GM12864 (cell line): ENCODE measurements at regions not wholly inside any gene's neighbourhood (a gene's known extent, or its start where the extent isn't known, plus 50 kb on each side); places are given as distances from the start of the nearest gene placed in this dataset.

Source experiments
- DNase-seq: peaks from one replicate; pipeline ENCODE4 v3.0.0-alpha.2; 2011; ENCODE audit warnings: low read depth
- H3K4me3 ChIP-seq: 2 replicates; pipeline ENCODE4 v1.5.1; 2011; ENCODE audit warnings: mild to moderate bottlenecking, low read depth, low read length, control low read depth
- CTCF ChIP-seq: IDR thresholded peaks from 2 replicates; pipeline ENCODE4 v1.5.1; 2011; ENCODE audit warnings: low read depth, mild to moderate bottlenecking, moderate library complexity, low read length, control low read depth, inconsistent platforms; ENCODE audit errors: missing control alignments

GRCh38 chr5:39998518-39998917 is 573.7 kb upstream of the DAB2 start:
- no peak for TF ChIP-seq CTCF
- DNase-seq = no peak
- H3K4me3 ChIP-seq = no peak overlapping the region

- no peak for TF ChIP-seq CTCF
- DNase-seq = no peak
Measured at GRCh38 chr5:39995990-39996389, 571.2 kb upstream of the DAB2 start.

DNA sequence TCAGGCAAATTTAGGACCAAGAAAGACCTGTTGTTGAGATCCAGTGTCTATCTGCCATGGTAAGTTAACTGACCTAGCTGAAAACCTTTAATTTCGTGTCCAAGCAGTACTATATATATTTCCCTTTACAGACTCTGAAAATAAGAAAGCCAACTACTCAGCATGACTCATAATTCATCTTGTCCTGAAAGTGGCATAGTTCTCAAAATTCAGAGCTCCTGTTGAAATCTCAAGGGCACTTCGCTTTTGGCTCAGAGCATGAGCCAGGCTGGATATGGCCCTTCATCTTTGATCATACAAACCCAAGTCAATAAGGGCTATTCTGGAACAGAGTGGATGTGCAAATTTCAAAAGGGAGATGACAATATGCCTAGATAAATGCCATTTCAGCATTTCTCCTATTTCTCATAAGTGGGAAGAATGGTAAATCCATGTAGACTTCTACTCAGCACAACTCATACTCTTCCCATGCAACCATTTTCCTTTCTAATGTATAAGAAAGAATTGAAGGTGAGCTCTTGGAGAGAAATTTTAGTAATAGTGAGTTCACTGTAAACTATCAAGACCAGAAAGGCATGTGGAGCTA is 567.9 kb upstream of the DAB2 start:
- no peak for TF ChIP-seq CTCF
- no peak for DNase-seq
- H3K4me3 ChIP-seq = no peak overlapping the region

More at GRCh38 chr5:39995990-39996389, 571.2 kb upstream of the DAB2 start:
- no peak overlapping the region for H3K4me3 ChIP-seq

DNA sequence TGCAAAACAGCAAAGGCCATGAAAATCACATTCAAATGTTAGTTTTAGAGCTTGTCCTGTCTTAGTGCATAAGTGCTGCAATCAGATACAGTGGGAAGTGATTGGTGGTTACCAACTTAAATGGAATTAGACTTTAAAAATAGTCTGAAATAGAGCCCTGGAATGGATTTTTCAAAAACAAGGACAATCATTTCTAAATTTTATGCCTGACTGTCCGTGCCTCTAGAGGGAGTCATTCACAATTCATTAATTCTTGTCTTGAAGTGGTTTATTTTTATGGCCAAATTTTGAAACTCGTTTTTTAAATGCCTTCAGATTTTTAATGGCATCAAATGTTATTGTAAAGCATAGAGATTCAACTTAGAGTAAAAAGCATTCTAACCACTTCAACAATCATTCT is 561.8 kb upstream of the DAB2 start:
- no peak for DNase-seq
- TF ChIP-seq CTCF = no peak
- H3K4me3 ChIP-seq = no peak overlapping the region

DNA sequence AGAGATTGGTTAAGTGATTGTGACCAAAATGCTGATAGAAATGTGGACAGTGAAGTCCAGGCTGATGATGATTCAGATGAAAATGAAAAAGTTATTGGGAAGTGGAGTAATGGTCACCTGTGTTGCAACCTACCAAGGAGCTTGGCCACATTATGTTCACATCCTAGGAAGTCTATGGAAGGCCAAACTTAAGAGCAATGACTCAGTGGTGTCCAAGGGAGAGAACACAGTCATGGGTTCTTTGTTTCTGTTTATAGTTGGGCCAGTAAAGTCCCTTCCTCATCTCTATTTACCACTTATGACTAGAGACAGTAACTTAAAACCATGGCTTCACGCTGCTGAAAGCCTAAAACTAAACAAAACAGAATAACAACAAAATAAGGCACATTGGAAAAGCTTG is 555.3 kb upstream of the DAB2 start:
- no peak overlapping the region for H3K4me3 ChIP-seq
- no peak for TF ChIP-seq CTCF
- DNase-seq = no peak

- no peak overlapping the region for H3K4me3 ChIP-seq
- no peak for TF ChIP-seq CTCF
- no peak for DNase-seq
Measured at GRCh38 chr5:39977066-39977655, 552.4 kb upstream of the DAB2 start.
